Right lobe of liver (tissue), 6 donors: ENCODE measurements at regions not wholly inside any gene's neighbourhood (a gene's known extent, or its start where the extent isn't known, plus 50 kb on each side); places are given as distances from the start of the nearest gene placed in this dataset.

Source experiments
- ATAC-seq, 4 donors: fragments of 200-7000 bp; cut with Tn5 transposase; one replicate each; pipeline ENCODE4 v1.9.1; 2020; ENCODE audit warnings: mild to moderate bottlenecking in 4 of 4, moderate library complexity in 4 of 4
- DNase-seq, 3 donors: peaks; one replicate each; pipeline ENCODE4 v3.0.0-alpha.2; 2020
- H3K27ac ChIP-seq, 3 donors: fragments of 200-600 bp; one replicate each; pipeline ENCODE4 v1.8.0; 2022
- H3K27me3 ChIP-seq, 2 donors: fragments of 200-600 bp; one replicate each; pipeline ENCODE4 v1.8.0; 2022
- H3K36me3 ChIP-seq, 4 donors: fragments of 200-600 bp; sonication (generic) in 1 of 4; one replicate each; pipeline versions ENCODE4 v1.5.1 to v1.8.0; 2017 to 2022; ENCODE audit warnings: control low read depth in 1 of 4
- H3K4me1 ChIP-seq, 4 donors: fragments of 200-600 bp; sonication (generic) in 1 of 4; one replicate each; pipeline versions ENCODE4 v1.5.1 to v1.8.0; 2017 to 2022; ENCODE audit warnings: control low read depth in 1 of 4
- H3K4me3 ChIP-seq, 3 donors: fragments of 200-600 bp; one replicate each; pipeline ENCODE4 v1.8.0; 2022
- H3K9me3 ChIP-seq, 4 donors: fragments of 200-600 bp; sonication (generic) in 1 of 4; one replicate each; pipeline versions ENCODE4 v1.5.1 to v1.8.0; 2017 to 2022; ENCODE audit warnings: control low read depth in 1 of 4
- POLR2A ChIP-seq: fragments of 450-650 bp; IDR thresholded peaks from one replicate; pipeline ENCODE4 v1.6.1; 2017; ENCODE audit warnings: antibody characterized with exemption, mild to moderate bottlenecking
- WGBS: methylation state at CpG from one replicate; pipeline ENCODE4 v1.1.6; 2018; ENCODE audit warnings: low coverage, low lambda C conversion rate; ENCODE audit not compliant: insufficient coverage; ENCODE audit errors: missing lambda C conversion rate; 5-methylcytosine and 5-hydroxymethylcytosine counted together
- intact Hi-C, 2 donors: fragments of 100-400 bp; cut with DNase I; formaldehyde crosslinking; loops; one replicate each; pipeline versions ENCODE4 v1.11.2 to v1.14.1; 2022
- TF ChIP-seq, protein P1 (sequence below), 4 donors: fragments of 200-600 bp in 3 of 4; fragments of 450-650 bp in 1 of 4; IDR thresholded peaks; one replicate each; pipeline versions ENCODE4 v1.5.1 to v1.8.0; 2016 to 2022; ENCODE audit warnings: antibody characterized with exemption in 4 of 4, mild to moderate bottlenecking in 2 of 4
- donor health status: DM: no; HTN: yes; CAD: no.
- donor health status: DM: no; HTN: no; CAD: no.
- donor health status: DM: no; HTN: no; CAD: no.
- donor health status: DM: no; HTN: yes; CAD: no.
- donor health status: DM: no; HTN: yes; CAD: no.

DNA sequence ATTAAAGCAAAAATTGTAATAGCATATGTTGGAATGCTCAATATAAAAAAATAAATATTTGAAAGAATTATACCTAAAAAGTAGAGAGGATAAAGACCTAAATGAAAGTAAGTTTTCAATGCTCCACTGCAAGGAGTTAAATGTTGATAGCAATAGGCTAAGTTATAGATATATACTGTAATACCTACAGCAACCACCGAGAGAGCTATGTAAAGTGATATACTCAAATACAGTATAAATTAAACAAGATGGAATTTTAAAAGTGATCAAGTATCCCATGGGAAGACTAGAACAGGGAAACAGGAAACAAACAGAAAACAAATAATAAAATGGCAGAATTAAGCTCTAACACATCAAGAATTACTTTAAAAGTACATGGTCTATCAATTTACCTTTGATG lies 73.9 kb downstream of the CASP3 start:
- no peaks in the 10 kb centered on the region for H3K4me1 ChIP-seq
- intact Hi-C loops = no loop called here
- TF ChIP-seq POLR2A = no peak
- TF ChIP-seq, protein P1, sequence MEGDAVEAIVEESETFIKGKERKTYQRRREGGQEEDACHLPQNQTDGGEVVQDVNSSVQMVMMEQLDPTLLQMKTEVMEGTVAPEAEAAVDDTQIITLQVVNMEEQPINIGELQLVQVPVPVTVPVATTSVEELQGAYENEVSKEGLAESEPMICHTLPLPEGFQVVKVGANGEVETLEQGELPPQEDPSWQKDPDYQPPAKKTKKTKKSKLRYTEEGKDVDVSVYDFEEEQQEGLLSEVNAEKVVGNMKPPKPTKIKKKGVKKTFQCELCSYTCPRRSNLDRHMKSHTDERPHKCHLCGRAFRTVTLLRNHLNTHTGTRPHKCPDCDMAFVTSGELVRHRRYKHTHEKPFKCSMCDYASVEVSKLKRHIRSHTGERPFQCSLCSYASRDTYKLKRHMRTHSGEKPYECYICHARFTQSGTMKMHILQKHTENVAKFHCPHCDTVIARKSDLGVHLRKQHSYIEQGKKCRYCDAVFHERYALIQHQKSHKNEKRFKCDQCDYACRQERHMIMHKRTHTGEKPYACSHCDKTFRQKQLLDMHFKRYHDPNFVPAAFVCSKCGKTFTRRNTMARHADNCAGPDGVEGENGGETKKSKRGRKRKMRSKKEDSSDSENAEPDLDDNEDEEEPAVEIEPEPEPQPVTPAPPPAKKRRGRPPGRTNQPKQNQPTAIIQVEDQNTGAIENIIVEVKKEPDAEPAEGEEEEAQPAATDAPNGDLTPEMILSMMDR (IDR thresholded peaks at IDR 0.05) = no peak
- H3K9me3 ChIP-seq = no peaks in the 10 kb centered on the region
- no peak overlapping the region for H3K4me3 ChIP-seq
- H3K27me3 ChIP-seq = no peaks in the 10 kb centered on the region
- 25% methylated on average over 1 of the region's 1 CpG for WGBS
- no peak overlapping the region for H3K27ac ChIP-seq
- no peaks in the 10 kb centered on the region for H3K36me3 ChIP-seq
- ATAC-seq (no peak), DNase-seq (no peak)

DNA sequence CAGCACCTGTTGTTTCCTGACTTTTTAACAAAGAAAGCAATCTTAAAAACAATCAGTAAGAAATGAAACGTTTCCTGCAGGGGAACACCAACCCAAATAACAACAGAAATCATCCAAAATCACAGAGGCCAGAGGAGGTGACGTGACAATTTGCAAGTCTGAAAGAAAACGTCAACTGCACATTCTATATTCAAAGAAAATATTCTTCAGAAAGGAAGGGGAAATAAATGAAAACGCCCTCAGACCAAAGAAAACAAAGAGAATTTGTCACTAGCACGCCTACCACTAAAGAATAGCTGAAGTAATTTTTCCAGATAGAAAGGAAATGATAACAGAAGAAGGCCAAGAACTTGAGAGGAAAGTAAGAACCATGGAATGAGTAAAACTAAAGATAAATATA lies 74.4 kb downstream of the CASP3 start:
- intact Hi-C loops = no loop called here
- H3K4me3 ChIP-seq = no peak overlapping the region
- H3K27me3 ChIP-seq = no peaks in the 10 kb centered on the region
- no peak for ATAC-seq
- no peaks in the 10 kb centered on the region for H3K36me3 ChIP-seq
- 44% methylated on average over 5 of the region's 5 CpGs for WGBS
- no peak overlapping the region for H3K27ac ChIP-seq
- no peak for DNase-seq
- H3K9me3 ChIP-seq = no peaks in the 10 kb centered on the region
- TF ChIP-seq POLR2A = no peak
- no peaks in the 10 kb centered on the region for H3K4me1 ChIP-seq

DNA sequence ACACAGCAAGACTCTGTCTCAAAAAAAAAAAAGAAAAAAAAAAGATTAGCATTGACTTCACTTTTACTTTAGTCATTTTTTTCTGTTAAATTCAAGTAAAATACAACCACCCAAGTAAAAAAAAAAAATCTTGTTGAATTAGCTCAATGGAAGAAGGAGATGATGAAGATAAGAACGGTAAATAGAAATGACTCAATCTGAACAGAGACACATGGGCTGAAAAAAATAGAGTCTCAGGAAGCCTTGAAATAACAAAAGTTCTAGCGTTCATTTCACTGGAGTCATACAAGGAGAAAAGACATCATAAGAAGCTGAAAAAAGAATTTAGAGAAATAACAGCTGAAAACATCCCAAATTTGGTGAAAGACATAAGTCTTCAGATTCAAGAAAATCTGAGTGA lies 75.5 kb downstream of the CASP3 start:
- Histone ChIP-seq H3K9me3 (no peaks in the 10 kb centered on the region), H3K27ac (no peak overlapping the region), H3K36me3 (no peaks in the 10 kb centered on the region), H3K4me3 (no peak overlapping the region), H3K4me1 (no peaks in the 10 kb centered on the region), H3K27me3 (no peaks in the 10 kb centered on the region)
- ATAC-seq (no peak), DNase-seq (no peak)
- 64% methylated on average over 2 of the region's 2 CpGs for WGBS
- TF ChIP-seq POLR2A = no peak
- TF ChIP-seq, protein P1 (IDR thresholded peaks at IDR 0.05) = no peak
- intact Hi-C loops = no loop called here

DNA sequence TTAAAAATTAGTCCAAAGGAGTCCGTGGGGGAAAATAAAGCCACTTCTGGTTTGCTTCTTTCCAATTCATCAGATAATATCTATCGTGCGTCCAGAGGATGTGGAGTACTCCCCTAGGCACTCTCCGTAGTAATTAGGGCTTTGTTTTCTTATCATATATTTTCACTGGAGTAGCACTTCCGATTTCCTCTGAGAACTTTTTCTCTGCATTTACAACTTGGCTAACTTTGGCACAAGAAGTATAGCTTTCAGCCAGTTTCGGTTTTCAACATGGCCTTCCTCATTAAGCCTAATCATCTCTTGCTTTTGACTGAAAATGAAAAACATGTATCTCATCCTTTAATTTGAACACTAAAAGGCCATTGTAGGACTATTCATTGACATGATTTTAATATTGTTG lies 80.5 kb downstream of the CASP3 start:
- peak; percentile 19 to 56 (median 33) for ATAC-seq
- H3K27ac ChIP-seq = no peak overlapping the region
- intact Hi-C loops = no loop called here
- H3K9me3 ChIP-seq = no peaks in the 10 kb centered on the region
- 55% methylated on average over 6 of the region's 6 CpGs for WGBS
- no peak overlapping the region for H3K4me3 ChIP-seq
- TF ChIP-seq, protein P1 (IDR thresholded peaks at IDR 0.05) = no peak
- TF ChIP-seq POLR2A = no peak
- H3K4me1 ChIP-seq = no peaks in the 10 kb centered on the region
- H3K27me3 ChIP-seq = no peaks in the 10 kb centered on the region
- DNase-seq = no peak
- no peaks in the 10 kb centered on the region for H3K36me3 ChIP-seq

DNA sequence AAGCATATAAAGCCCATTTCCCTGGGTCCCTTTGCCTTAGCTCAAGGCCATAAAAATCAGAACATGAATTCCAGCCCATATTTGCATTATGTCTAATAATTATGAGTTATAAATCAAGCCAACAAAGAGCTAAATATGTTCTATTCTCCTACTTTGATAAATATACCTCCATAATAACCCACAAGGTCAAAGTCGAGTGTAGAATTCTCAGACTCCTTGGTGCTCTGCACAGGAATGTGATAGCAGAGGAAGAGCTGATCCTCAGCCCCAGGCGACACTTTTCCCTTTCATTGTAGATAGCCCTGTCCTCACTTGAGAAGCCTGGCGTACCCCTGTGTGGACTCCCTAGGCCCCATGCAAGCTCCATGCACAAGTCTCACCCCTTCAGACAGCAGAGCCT lies 85.6 kb downstream of the CASP3 start:
- no peaks in the 10 kb centered on the region for H3K4me1 ChIP-seq
- no peaks in the 10 kb centered on the region for H3K36me3 ChIP-seq
- no peak overlapping the region for H3K27ac ChIP-seq
- H3K9me3 ChIP-seq = no peaks in the 10 kb centered on the region
- H3K4me3 ChIP-seq = no peak overlapping the region
- 88% methylated on average over 2 of the region's 3 CpGs for WGBS
- no peaks in the 10 kb centered on the region for H3K27me3 ChIP-seq
- DNase-seq (no peak), ATAC-seq (no peak)
- intact Hi-C loops = no loop called here
- TF ChIP-seq, protein P1 (IDR thresholded peaks at IDR 0.05) = no peak
- no peak for TF ChIP-seq POLR2A
